ENCODE measurements at regions not wholly inside any gene's neighbourhood (a gene's known extent, or its start where the extent isn't known, plus 50 kb on each side); places are given as distances from the start of the nearest gene placed in this dataset.

DNA sequence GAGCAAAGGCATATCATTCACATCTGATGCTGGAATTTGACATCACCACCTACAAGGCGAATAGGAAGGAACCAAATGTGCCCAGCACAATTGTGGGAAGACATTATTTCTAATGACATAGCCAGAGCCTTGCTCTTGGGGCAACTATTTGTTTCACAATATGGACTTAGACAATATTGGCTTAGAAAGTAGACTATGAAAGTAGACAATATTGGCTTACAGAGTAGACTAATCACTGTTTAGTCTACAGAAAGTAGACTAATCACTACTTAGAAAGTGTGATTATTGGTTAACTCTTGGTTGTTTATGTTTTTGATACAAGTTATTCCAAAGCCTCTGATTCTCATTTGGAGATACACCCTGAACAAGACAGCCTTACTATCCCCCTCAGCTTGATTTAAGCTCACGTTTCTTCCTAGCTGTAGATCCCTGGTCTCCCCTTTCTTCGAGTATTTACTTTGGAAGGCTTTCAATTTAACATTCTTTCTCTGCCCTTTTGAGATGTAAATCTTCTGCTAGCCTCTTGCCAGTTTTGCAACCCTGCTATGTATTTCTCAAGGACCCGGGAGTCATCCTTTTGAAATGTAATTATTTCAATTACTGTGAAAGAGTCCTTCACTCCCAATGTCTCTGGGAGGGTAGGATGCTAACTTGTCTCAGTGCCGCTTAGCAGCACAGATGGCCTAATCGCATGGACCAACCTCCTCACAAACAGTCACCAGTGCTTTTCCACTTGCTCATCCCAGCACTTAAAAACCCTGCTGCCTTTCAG, 843.2 kb downstream of the GALC start:
- TF ChIP-seq, protein P1, sequence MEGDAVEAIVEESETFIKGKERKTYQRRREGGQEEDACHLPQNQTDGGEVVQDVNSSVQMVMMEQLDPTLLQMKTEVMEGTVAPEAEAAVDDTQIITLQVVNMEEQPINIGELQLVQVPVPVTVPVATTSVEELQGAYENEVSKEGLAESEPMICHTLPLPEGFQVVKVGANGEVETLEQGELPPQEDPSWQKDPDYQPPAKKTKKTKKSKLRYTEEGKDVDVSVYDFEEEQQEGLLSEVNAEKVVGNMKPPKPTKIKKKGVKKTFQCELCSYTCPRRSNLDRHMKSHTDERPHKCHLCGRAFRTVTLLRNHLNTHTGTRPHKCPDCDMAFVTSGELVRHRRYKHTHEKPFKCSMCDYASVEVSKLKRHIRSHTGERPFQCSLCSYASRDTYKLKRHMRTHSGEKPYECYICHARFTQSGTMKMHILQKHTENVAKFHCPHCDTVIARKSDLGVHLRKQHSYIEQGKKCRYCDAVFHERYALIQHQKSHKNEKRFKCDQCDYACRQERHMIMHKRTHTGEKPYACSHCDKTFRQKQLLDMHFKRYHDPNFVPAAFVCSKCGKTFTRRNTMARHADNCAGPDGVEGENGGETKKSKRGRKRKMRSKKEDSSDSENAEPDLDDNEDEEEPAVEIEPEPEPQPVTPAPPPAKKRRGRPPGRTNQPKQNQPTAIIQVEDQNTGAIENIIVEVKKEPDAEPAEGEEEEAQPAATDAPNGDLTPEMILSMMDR (IDR thresholded peaks at IDR 0.05; ENCODE audit: low read depth, low read length, poor library complexity, severe bottlenecking) = no peak
- TF ChIP-seq EZH2phosphoT487 (IDR thresholded peaks at IDR 0.05; ENCODE audit: borderline replicate concordance, low read length) = no peak
